H1 (cell line): ENCODE measurements at regions not wholly inside any gene's neighbourhood (a gene's known extent, or its start where the extent isn't known, plus 50 kb on each side); places are given as distances from the start of the nearest gene placed in this dataset.
A peak's percentile ranks its signal among the peaks of the same experiment; 100 is the strongest.

Source experiments
- BRCA1 ChIP-seq: IDR thresholded peaks from 2 replicates; pipeline ENCODE4 v1.6.1; 2012; ENCODE audit warnings: low read depth, low read length, improper control_type of control experiment
- EZH2 ChIP-seq: fragments of 200-600 bp; sonication (generic); IDR thresholded peaks from 2 replicates; pipeline ENCODE4 v1.7.1; 2012; ENCODE audit warnings: low read depth, mild to moderate bottlenecking, moderate library complexity, low read length, inconsistent platforms; ENCODE audit not compliant: severe bottlenecking
- POLR2A ChIP-seq, 2 experiments: IDR thresholded peaks; 1 replicate in 1 of 2; 2 replicates in 1 of 2; pipeline ENCODE4 v1.6.1; 2011; ENCODE audit warnings: low read depth in 2 of 2, low read length in 2 of 2, mild to moderate bottlenecking in 2 of 2; ENCODE audit errors: control extremely low read depth in 1 of 2
- POLR2AphosphoS5 ChIP-seq: IDR thresholded peaks from 2 replicates; pipeline ENCODE4 v1.6.1; 2011; ENCODE audit warnings: low read depth, low read length
- RAD21 ChIP-seq, 2 experiments: IDR thresholded peaks in 1 of 2; conservative IDR thresholded peaks in 1 of 2; 2 replicates each; pipeline ENCODE4 v1.6.1; 2011; ENCODE audit warnings: low read depth in 2 of 2, low read length in 2 of 2, improper control_type of control experiment in 1 of 2, inconsistent platforms in 1 of 2, mild to moderate bottlenecking in 1 of 2, moderate library complexity in 1 of 2
- SIRT6 ChIP-seq: IDR thresholded peaks from one replicate; pipeline ENCODE4 v1.7.1; 2012; ENCODE audit warnings: low read length, inconsistent platforms
- USF2 ChIP-seq: IDR thresholded peaks from 2 replicates; pipeline ENCODE4 v1.6.1; 2011; ENCODE audit warnings: low read length, improper control_type of control experiment
- TF ChIP-seq, protein P1 (sequence below), 3 experiments: IDR thresholded peaks; 1 replicate in 2 of 3; 2 replicates in 1 of 3; pipeline versions ENCODE4 v1.5.1 to v1.6.1; 2011; ENCODE audit warnings: low read length in 3 of 3, mild to moderate bottlenecking in 3 of 3, inconsistent platforms in 2 of 3, low read depth in 1 of 3, moderate library complexity in 1 of 3; ENCODE audit not compliant: insufficient read depth in 1 of 3; ENCODE audit errors: control extremely low read depth in 1 of 3

DNA sequence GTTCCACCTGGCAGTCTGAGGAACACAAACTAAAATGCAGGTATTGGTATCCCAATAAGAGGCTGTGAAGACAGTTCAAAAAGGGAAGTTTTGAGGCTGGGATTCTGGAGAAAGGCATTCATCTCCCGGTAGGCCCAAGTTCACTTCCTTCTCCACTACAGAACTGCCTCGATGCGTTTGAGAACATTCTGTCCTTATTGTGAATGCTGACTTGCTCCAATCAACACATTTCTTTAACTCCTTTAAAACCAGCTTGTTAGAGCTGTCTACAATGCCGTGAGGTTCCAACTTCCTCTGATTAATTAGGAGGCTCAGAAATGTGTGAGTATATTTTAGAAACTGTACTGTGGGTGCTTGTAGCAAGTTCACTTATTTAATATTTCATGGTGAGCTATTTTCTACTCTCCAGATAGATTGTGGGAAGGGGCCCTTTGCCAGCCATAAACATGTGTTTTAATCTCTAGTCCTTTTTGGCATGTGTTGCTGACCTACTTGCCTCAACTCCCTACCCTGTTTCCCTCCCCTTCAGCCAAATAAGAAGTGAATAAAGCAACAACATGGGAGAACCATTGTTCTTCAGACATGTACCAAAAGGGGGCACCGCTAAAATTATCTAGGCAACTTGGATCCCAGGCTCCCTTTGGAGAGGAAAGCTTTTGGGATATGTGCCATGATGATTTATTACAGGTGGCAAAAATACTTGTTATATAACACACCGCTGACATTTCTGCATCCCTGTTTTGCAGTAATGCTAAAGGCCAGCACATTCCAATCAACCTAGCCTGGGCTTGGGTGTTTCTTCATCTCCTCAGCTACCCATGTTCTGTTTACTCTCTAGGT, 245.6 kb downstream of the BLID start:
- TF ChIP-seq POLR2AphosphoS5: no peak
- TF ChIP-seq, protein P1, sequence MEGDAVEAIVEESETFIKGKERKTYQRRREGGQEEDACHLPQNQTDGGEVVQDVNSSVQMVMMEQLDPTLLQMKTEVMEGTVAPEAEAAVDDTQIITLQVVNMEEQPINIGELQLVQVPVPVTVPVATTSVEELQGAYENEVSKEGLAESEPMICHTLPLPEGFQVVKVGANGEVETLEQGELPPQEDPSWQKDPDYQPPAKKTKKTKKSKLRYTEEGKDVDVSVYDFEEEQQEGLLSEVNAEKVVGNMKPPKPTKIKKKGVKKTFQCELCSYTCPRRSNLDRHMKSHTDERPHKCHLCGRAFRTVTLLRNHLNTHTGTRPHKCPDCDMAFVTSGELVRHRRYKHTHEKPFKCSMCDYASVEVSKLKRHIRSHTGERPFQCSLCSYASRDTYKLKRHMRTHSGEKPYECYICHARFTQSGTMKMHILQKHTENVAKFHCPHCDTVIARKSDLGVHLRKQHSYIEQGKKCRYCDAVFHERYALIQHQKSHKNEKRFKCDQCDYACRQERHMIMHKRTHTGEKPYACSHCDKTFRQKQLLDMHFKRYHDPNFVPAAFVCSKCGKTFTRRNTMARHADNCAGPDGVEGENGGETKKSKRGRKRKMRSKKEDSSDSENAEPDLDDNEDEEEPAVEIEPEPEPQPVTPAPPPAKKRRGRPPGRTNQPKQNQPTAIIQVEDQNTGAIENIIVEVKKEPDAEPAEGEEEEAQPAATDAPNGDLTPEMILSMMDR (IDR thresholded peaks at IDR 0.05; ENCODE audit: control extremely low read depth in 1 of 3, insufficient read depth in 1 of 3, low read depth in 1 of 3, low read length in 3 of 3): no peak
- peak in 1 of 2 experiments; percentile 22; a peak in 1 of 4 replicates for TF ChIP-seq RAD21 (IDR thresholded peaks at IDR 0.05 in 1 of 2, conservative IDR thresholded peaks at IDR 0.05 in 1 of 2; ENCODE audit: low read depth in 2 of 2, low read length in 2 of 2)
- TF ChIP-seq EZH2: no peak
- no peak for TF ChIP-seq SIRT6
- TF ChIP-seq POLR2A (IDR thresholded peaks at IDR 0.05; ENCODE audit: control extremely low read depth in 1 of 2, low read depth in 2 of 2, low read length in 2 of 2): no peak
- no peak for TF ChIP-seq BRCA1
- TF ChIP-seq USF2: no peak
